ENCODE measurements at regions not wholly inside any gene's neighbourhood (a gene's known extent, or its start where the extent isn't known, plus 50 kb on each side); places are given as distances from the start of the nearest gene placed in this dataset.

DNA sequence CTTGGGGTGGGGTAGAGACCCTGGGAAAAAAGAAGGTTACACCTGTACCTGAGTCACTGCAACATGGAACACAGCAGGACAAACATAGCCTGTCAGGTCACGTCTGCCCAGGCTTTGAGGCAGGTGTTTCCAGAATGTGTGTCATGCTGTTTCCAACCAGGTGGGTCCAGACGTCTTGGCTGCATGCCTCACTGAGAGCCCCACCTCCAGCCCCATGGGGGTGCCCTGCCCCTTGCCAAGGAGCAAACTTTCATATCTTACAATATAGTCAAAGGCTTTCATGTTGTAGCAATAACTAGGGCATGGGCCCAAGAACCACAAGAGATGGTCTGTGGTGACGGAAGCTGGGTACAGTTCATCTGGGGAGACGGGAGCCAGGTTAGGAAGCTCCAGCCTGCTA, 499.7 kb downstream of the BCL11A start:
- no peak for DNase-seq (ENCODE audit: low read depth)
- no peak overlapping the region for H3K4me3 ChIP-seq (ENCODE audit: low read depth, low read length)
- TF ChIP-seq, protein P1, sequence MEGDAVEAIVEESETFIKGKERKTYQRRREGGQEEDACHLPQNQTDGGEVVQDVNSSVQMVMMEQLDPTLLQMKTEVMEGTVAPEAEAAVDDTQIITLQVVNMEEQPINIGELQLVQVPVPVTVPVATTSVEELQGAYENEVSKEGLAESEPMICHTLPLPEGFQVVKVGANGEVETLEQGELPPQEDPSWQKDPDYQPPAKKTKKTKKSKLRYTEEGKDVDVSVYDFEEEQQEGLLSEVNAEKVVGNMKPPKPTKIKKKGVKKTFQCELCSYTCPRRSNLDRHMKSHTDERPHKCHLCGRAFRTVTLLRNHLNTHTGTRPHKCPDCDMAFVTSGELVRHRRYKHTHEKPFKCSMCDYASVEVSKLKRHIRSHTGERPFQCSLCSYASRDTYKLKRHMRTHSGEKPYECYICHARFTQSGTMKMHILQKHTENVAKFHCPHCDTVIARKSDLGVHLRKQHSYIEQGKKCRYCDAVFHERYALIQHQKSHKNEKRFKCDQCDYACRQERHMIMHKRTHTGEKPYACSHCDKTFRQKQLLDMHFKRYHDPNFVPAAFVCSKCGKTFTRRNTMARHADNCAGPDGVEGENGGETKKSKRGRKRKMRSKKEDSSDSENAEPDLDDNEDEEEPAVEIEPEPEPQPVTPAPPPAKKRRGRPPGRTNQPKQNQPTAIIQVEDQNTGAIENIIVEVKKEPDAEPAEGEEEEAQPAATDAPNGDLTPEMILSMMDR (IDR thresholded peaks at IDR 0.05; ENCODE audit: control insufficient read depth, extremely low read depth, insufficient read depth): no peak

DNA sequence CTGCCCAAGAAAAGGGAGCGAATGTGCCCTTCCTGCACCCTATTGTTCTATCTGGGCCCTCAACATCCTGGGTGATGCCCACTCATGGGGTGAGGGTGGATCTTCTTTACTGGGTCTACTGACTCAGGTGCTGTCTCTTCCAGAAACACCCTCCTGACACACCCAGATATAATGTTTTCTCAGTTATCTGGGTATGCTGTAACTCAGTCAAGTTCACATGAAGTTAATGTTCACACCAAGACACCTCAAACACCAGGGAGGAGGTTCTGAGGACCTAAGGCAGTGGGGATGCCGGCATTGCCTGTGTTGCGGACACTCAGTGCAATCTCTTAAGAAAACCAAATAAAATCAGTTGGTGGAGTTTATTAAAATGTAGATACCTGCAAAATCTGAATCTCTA, 500.9 kb downstream of the BCL11A start:
- TF ChIP-seq, protein P1 (IDR thresholded peaks at IDR 0.05; ENCODE audit: control insufficient read depth, extremely low read depth, insufficient read depth): no peak
- no peak for DNase-seq (ENCODE audit: low read depth)
- H3K4me3 ChIP-seq (ENCODE audit: low read depth, low read length): no peak overlapping the region

DNA sequence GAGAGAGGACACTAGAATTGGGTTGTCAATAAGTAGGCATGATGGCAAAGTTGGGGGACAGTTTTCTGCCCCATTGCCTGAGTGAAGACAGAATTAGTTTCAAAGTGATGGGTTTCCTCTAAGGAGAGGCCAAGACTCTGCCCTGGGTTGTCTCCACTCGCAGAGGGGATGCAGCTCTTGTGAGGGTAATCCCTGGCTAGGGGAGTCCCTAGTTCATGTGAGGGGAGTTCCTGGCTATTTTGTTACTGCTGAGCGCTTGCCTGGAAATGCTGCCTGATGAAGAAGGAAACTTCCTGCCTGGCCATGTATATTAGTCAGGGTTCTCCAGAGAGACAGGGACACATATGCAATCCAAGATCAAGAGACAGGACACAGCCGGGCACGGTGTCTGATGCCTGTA, 501.5 kb downstream of the BCL11A start:
- no peak for DNase-seq (ENCODE audit: low read depth)
- TF ChIP-seq, protein P1 (IDR thresholded peaks at IDR 0.05; ENCODE audit: control insufficient read depth, extremely low read depth, insufficient read depth): no peak
- no peak overlapping the region for H3K4me3 ChIP-seq (ENCODE audit: low read depth, low read length)

DNA sequence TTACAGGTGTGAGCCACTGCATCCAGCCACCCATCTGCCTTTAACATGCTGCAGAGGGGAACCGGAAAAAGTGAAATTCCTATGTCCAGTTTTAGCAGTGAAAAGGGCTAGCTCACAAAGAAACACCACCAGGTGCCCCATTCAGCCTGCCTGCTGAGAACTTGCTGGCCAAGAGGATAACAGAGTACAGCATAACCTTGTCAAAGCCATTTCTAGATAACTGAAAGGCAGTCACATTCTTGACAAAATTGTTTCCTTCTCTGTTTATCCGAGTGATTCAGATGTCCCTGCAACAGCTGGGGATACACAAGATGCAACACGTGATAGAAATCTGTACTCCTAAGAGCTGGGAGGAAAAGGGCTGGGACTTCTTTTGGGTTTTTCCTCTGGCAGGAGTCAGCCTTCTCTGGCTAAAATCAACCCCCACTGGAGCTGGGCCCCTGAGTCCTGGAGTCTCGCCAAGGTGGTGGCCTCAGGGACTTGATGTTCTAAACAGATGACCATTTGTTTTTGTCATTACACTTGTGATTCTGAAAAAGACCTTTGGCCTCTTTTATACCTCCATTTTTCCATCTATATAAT, 505.4 kb downstream of the BCL11A start:
- TF ChIP-seq, protein P1 (IDR thresholded peaks at IDR 0.05; ENCODE audit: control insufficient read depth, extremely low read depth, insufficient read depth): no peak
- H3K4me3 ChIP-seq (ENCODE audit: low read depth, low read length): no peak overlapping the region

DNA sequence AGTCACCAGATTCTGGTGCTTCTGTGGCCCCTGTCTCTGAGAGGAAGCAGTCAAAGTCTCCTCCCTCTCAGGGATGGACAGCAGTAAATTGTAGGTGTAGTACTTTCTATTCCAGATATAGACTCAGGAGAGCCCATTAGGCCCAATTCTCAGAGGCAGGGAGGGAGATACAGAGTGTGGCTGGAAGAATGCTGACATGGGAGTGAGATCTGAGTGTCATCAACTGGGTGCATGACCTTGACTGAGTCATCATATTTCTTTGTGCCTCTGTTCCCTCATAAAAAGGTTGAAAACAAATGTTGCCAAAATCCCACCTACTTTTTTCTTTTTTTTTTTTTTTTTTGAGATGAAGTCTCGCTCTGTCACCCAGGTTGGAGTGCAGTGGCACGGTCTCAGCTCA, 506.1 kb downstream of the BCL11A start:
- H3K4me3 ChIP-seq (ENCODE audit: low read depth, low read length): no peak overlapping the region
- TF ChIP-seq, protein P1 (IDR thresholded peaks at IDR 0.05; ENCODE audit: control insufficient read depth, extremely low read depth, insufficient read depth): no peak
- no peak for DNase-seq (ENCODE audit: low read depth)

More for the DNA sequence above, 505.4 kb downstream of the BCL11A start:
- DNase-seq (ENCODE audit: low read depth): no peak

DNA sequence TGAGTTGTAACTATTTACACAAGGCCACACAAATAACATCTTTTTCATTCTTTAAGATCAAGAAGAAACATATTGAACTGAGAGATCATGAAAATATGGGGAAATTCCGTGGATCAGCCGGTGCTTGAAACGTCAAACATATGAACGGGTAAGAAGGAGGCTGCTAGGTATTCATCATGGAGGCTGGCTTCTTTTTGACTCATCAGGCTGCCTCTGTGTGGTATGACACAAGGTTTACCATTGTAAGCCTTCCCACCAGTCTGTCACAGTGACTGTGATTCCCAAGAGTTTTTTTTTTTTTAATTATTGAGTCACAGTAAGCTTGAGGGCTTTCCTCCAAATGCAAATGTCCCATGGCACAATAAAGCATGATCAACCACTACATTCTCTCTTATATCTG, 506.9 kb downstream of the BCL11A start:
- no peak overlapping the region for H3K4me3 ChIP-seq (ENCODE audit: low read depth, low read length)
- DNase-seq (ENCODE audit: low read depth): no peak
- TF ChIP-seq, protein P1 (IDR thresholded peaks at IDR 0.05; ENCODE audit: control insufficient read depth, extremely low read depth, insufficient read depth): no peak

DNA sequence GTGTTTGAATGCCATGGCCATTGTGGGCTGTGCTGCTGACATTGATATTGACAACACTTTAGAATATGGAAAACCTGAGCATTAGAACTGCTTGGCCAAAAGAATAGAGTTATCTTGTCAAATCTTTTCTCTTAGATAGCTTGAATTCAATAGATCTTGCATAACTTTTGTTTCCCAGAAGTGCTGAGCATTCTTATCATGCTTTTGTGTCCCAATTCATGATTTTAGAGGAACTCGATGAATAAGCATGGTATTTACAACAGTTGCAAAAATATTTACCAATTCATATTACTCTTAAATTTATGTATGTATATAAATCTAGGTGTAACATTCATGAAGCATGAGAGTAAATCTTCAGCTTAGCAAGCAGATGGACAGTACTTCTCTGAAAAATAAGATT, 508.0 kb downstream of the BCL11A start:
- DNase-seq (ENCODE audit: low read depth): no peak
- no peak overlapping the region for H3K4me3 ChIP-seq (ENCODE audit: low read depth, low read length)
- TF ChIP-seq, protein P1 (IDR thresholded peaks at IDR 0.05; ENCODE audit: control insufficient read depth, extremely low read depth, insufficient read depth): no peak
